ENCODE measurements at regions not wholly inside any gene's neighbourhood (a gene's known extent, or its start where the extent isn't known, plus 50 kb on each side); places are given as distances from the start of the nearest gene placed in this dataset.

- no peak for DNase-seq
- Mint-ChIP-seq H3K27me3 (ENCODE audit: low read depth) (peaks cover 6% of the 10 kb centered on the region), H3K4me1 (ENCODE audit: low read depth) (no peaks in the 10 kb centered on the region), H3K9me3 (no peaks in the 10 kb centered on the region), H3K36me3 (ENCODE audit: insufficient read depth in 2 of 2) (no peaks in the 10 kb centered on the region), H3K27ac (no peak overlapping the region), H3K4me3 (no peak overlapping the region)
- ATAC-seq (replicated peaks in 1 of 2): no peak
Measured at GRCh38 chr10:78388331-78389050, 354.8 kb downstream of the RPS24 start.

- Mint-ChIP-seq H3K36me3 (ENCODE audit: insufficient read depth in 2 of 2) (no peaks in the 10 kb centered on the region), H3K4me3 (no peak overlapping the region), H3K27me3 (ENCODE audit: low read depth) (peaks cover 6% of the 10 kb centered on the region), H3K4me1 (ENCODE audit: low read depth) (no peaks in the 10 kb centered on the region), H3K9me3 (no peaks in the 10 kb centered on the region), H3K27ac (no peak overlapping the region)
- no peak for ATAC-seq (replicated peaks in 1 of 2)
- no peak for DNase-seq
Measured at GRCh38 chr10:78389419-78389818, 355.8 kb downstream of the RPS24 start.

GRCh38 chr10:78390051-78390450, 356.4 kb downstream of the RPS24 start:
- H3K27me3 Mint-ChIP-seq (ENCODE audit: low read depth): peaks cover 6% of the 10 kb centered on the region

GRCh38 chr10:78390817-78391216, 357.2 kb downstream of the RPS24 start:
- H3K4me3 Mint-ChIP-seq: no peak overlapping the region
- ATAC-seq (replicated peaks in 1 of 2): no peak
- no peaks in the 10 kb centered on the region for H3K9me3 Mint-ChIP-seq
- no peak for DNase-seq
- no peaks in the 10 kb centered on the region for H3K4me1 Mint-ChIP-seq (ENCODE audit: low read depth)
- H3K36me3 Mint-ChIP-seq (ENCODE audit: insufficient read depth in 2 of 2): no peaks in the 10 kb centered on the region
- peaks cover 6% of the 10 kb centered on the region for H3K27me3 Mint-ChIP-seq (ENCODE audit: low read depth)
- no peak overlapping the region for H3K27ac Mint-ChIP-seq

More at GRCh38 chr10:78390051-78390450, 356.4 kb downstream of the RPS24 start:
- no peak for DNase-seq
- Mint-ChIP-seq H3K36me3 (ENCODE audit: insufficient read depth in 2 of 2) (no peaks in the 10 kb centered on the region), H3K27ac (no peak overlapping the region), H3K9me3 (no peaks in the 10 kb centered on the region), H3K4me1 (ENCODE audit: low read depth) (no peaks in the 10 kb centered on the region), H3K4me3 (no peak overlapping the region)
- no peak for ATAC-seq (replicated peaks in 1 of 2)

GRCh38 chr10:78391585-78391984, 357.9 kb downstream of the RPS24 start:
- no peaks in the 10 kb centered on the region for H3K4me1 Mint-ChIP-seq (ENCODE audit: low read depth)
- no peak overlapping the region for H3K4me3 Mint-ChIP-seq
- no peaks in the 10 kb centered on the region for H3K9me3 Mint-ChIP-seq
- no peak for DNase-seq
- H3K27me3 Mint-ChIP-seq (ENCODE audit: low read depth): peaks cover 6% of the 10 kb centered on the region
- H3K27ac Mint-ChIP-seq: no peak overlapping the region
- ATAC-seq (replicated peaks in 1 of 2): no peak
- no peaks in the 10 kb centered on the region for H3K36me3 Mint-ChIP-seq (ENCODE audit: insufficient read depth in 2 of 2)

GRCh38 chr10:78392197-78392596, 358.5 kb downstream of the RPS24 start:
- no peak overlapping the region for H3K4me3 Mint-ChIP-seq
- no peaks in the 10 kb centered on the region for H3K9me3 Mint-ChIP-seq
- ATAC-seq (replicated peaks in 1 of 2) (no peak), DNase-seq (no peak)
- H3K27me3 Mint-ChIP-seq (ENCODE audit: low read depth): peaks cover 6% of the 10 kb centered on the region
- no peaks in the 10 kb centered on the region for H3K4me1 Mint-ChIP-seq (ENCODE audit: low read depth)
- no peaks in the 10 kb centered on the region for H3K36me3 Mint-ChIP-seq (ENCODE audit: insufficient read depth in 2 of 2)
- no peak overlapping the region for H3K27ac Mint-ChIP-seq

- H3K9me3 Mint-ChIP-seq: no peaks in the 10 kb centered on the region
- no peak overlapping the region for H3K4me3 Mint-ChIP-seq
- H3K4me1 Mint-ChIP-seq (ENCODE audit: low read depth): no peaks in the 10 kb centered on the region
Measured at GRCh38 chr10:78393094-78393493, 359.4 kb downstream of the RPS24 start.

GRCh38 chr10:78394047-78394446, 360.4 kb downstream of the RPS24 start:
- Mint-ChIP-seq H3K27ac (no peak overlapping the region), H3K27me3 (ENCODE audit: low read depth) (no peaks in the 10 kb centered on the region), H3K4me3 (no peak overlapping the region), H3K9me3 (no peaks in the 10 kb centered on the region), H3K36me3 (ENCODE audit: insufficient read depth in 2 of 2) (no peaks in the 10 kb centered on the region), H3K4me1 (ENCODE audit: low read depth) (no peaks in the 10 kb centered on the region)
- DNase-seq (no peak), ATAC-seq (replicated peaks in 1 of 2) (no peak)

More at GRCh38 chr10:78393094-78393493, 359.4 kb downstream of the RPS24 start:
- ATAC-seq (replicated peaks in 1 of 2) (no peak), DNase-seq (no peak)
- Mint-ChIP-seq H3K27me3 (ENCODE audit: low read depth) (peaks cover 3% of the 10 kb centered on the region), H3K36me3 (ENCODE audit: insufficient read depth in 2 of 2) (no peaks in the 10 kb centered on the region), H3K27ac (no peak overlapping the region)

- Mint-ChIP-seq H3K36me3 (ENCODE audit: insufficient read depth in 2 of 2) (no peaks in the 10 kb centered on the region), H3K4me3 (no peak overlapping the region), H3K4me1 (ENCODE audit: low read depth) (no peaks in the 10 kb centered on the region), H3K27me3 (ENCODE audit: low read depth) (no peaks in the 10 kb centered on the region), H3K27ac (no peak overlapping the region), H3K9me3 (no peaks in the 10 kb centered on the region)
- no peak for DNase-seq
- ATAC-seq (replicated peaks in 1 of 2): no peak
Measured at GRCh38 chr10:78395162-78395561, 361.5 kb downstream of the RPS24 start.

GRCh38 chr10:78396754-78397153, 363.1 kb downstream of the RPS24 start:
- DNase-seq (no peak), ATAC-seq (replicated peaks in 1 of 2) (no peak)
- H3K4me1 Mint-ChIP-seq (ENCODE audit: low read depth): no peaks in the 10 kb centered on the region
- no peaks in the 10 kb centered on the region for H3K9me3 Mint-ChIP-seq
- H3K27ac Mint-ChIP-seq: no peak overlapping the region
- no peaks in the 10 kb centered on the region for H3K27me3 Mint-ChIP-seq (ENCODE audit: low read depth)
- H3K36me3 Mint-ChIP-seq (ENCODE audit: insufficient read depth in 2 of 2): no peaks in the 10 kb centered on the region
- no peak overlapping the region for H3K4me3 Mint-ChIP-seq

GRCh38 chr10:78397786-78398185, 364.1 kb downstream of the RPS24 start:
- ATAC-seq (replicated peaks in 1 of 2): no peak
- H3K36me3 Mint-ChIP-seq (ENCODE audit: insufficient read depth in 2 of 2): no peaks in the 10 kb centered on the region
- no peaks in the 10 kb centered on the region for H3K9me3 Mint-ChIP-seq
- H3K4me1 Mint-ChIP-seq (ENCODE audit: low read depth): no peaks in the 10 kb centered on the region
- no peaks in the 10 kb centered on the region for H3K27me3 Mint-ChIP-seq (ENCODE audit: low read depth)
- no peak overlapping the region for H3K27ac Mint-ChIP-seq
- no peak overlapping the region for H3K4me3 Mint-ChIP-seq
- no peak for DNase-seq

GRCh38 chr10:78398382-78398781, 364.7 kb downstream of the RPS24 start:
- Mint-ChIP-seq H3K4me1 (ENCODE audit: low read depth) (no peaks in the 10 kb centered on the region), H3K4me3 (no peak overlapping the region), H3K36me3 (ENCODE audit: insufficient read depth in 2 of 2) (no peaks in the 10 kb centered on the region), H3K27me3 (ENCODE audit: low read depth) (no peaks in the 10 kb centered on the region), H3K27ac (no peak overlapping the region), H3K9me3 (no peaks in the 10 kb centered on the region)
- no peak for DNase-seq
- no peak for ATAC-seq (replicated peaks in 1 of 2)

GRCh38 chr10:78401624-78402367, 368.1 kb downstream of the RPS24 start:
- Mint-ChIP-seq H3K4me3 (no peak overlapping the region), H3K27me3 (ENCODE audit: low read depth) (peaks cover 17% of the 10 kb centered on the region), H3K4me1 (ENCODE audit: low read depth) (peaks cover 4% of the 10 kb centered on the region), H3K36me3 (ENCODE audit: insufficient read depth in 2 of 2) (no peaks in the 10 kb centered on the region), H3K27ac (no peak overlapping the region), H3K9me3 (no peaks in the 10 kb centered on the region)
- no peak for ATAC-seq (replicated peaks in 1 of 2)
- DNase-seq: no peak

- DNase-seq: no peak
- Mint-ChIP-seq H3K9me3 (no peaks in the 10 kb centered on the region), H3K27me3 (ENCODE audit: low read depth) (peaks cover 19% of the 10 kb centered on the region)
Measured at GRCh38 chr10:78402591-78402990, 368.9 kb downstream of the RPS24 start.

More at GRCh38 chr10:78402591-78402990, 368.9 kb downstream of the RPS24 start:
- Mint-ChIP-seq H3K27ac (no peak overlapping the region), H3K4me3 (no peak overlapping the region), H3K4me1 (ENCODE audit: low read depth) (peaks cover 6% of the 10 kb centered on the region), H3K36me3 (ENCODE audit: insufficient read depth in 2 of 2) (no peaks in the 10 kb centered on the region)
- ATAC-seq (replicated peaks in 1 of 2): no peak

All from activated T-cell treated with anti-CD3 and anti-CD28 coated beads, Interleukin-2, amount 50 U/mL, for 72 hours (primary cell).